Right ventricle myocardium inferior (tissue), 1 donor: ENCODE measurements at regions not wholly inside any gene's neighbourhood (a gene's known extent, or its start where the extent isn't known, plus 50 kb on each side); places are given as distances from the start of the nearest gene placed in this dataset.
"Not testable (repeated sequence)": the region's sequence is repeated elsewhere in the genome, so short reads cannot be mapped to it uniquely, and the experiment has no call there.

Source experiments
- ATAC-seq: fragments of 200-7000 bp; cut with Tn5 transposase; one replicate; pipeline ENCODE4 v1.9.1; 2020; ENCODE audit warnings: mild to moderate bottlenecking, moderate library complexity
- DNase-seq: peaks from one replicate; pipeline ENCODE4 v3.0.0; 2021; ENCODE audit errors: missing footprints
- intact Hi-C: fragments of 100-400 bp; cut with DNase I; formaldehyde crosslinking; loops from one replicate; pipeline ENCODE4 v1.11.0; 2022
- donor health status: DM: no; HTN: yes; CAD: no; lungs with severe emphysema.

- ATAC-seq (no peak), DNase-seq (no peak)
- intact Hi-C loops = no loop called here
Observed at GRCh38 chr16:7962091-7962879, 628.0 kb downstream of the TMEM114 start.

GRCh38 chr16:7957151-7957550, 624.5 kb downstream of the RBFOX1 start:
- DNase-seq (no peak), ATAC-seq (no peak)
- intact Hi-C loops = no loop called here

GRCh38 chr16:7953360-7953759, 620.7 kb downstream of the RBFOX1 start:
- ATAC-seq = no peak
- DNase-seq = no peak
- intact Hi-C loops = no loop called here

GRCh38 chr16:7946142-7946541, 613.5 kb downstream of the RBFOX1 start:
- intact Hi-C loops = no loop called here
- no peak for ATAC-seq
- DNase-seq = no peak

- intact Hi-C loops = no loop called here
Observed at GRCh38 chr16:7938175-7938574, 605.5 kb downstream of the RBFOX1 start.

GRCh38 chr16:7921345-7921744, 588.7 kb downstream of the RBFOX1 start:
- ATAC-seq = no peak
- intact Hi-C loops = loop anchor here (5.0 kb wide), 1 partner anchor 519 kb away; no protein-coding TSS in a partner anchor
- no peak for DNase-seq

More at GRCh38 chr16:7938175-7938574, 605.5 kb downstream of the RBFOX1 start:
- ATAC-seq (no peak), DNase-seq (no peak)

- intact Hi-C loops = loop anchor here (5.0 kb wide), 1 partner anchor 517 kb away; no protein-coding TSS in a partner anchor
- ATAC-seq = no peak
- DNase-seq = no peak
Observed at GRCh38 chr16:7919782-7920181, 587.1 kb downstream of the RBFOX1 start.

GRCh38 chr16:7914748-7915147, 582.1 kb downstream of the RBFOX1 start:
- ATAC-seq (no peak), DNase-seq (no peak)
- intact Hi-C loops = no loop called here

GRCh38 chr16:7912132-7912531, 579.5 kb downstream of the RBFOX1 start:
- no peak for DNase-seq
- intact Hi-C loops = no loop called here
- ATAC-seq = no peak

GRCh38 chr16:7910116-7910515, 577.5 kb downstream of the RBFOX1 start:
- ATAC-seq = no peak

GRCh38 chr16:7888411-7888810, 555.8 kb downstream of the RBFOX1 start:
- ATAC-seq = no peak
- DNase-seq = no peak
- intact Hi-C loops = no loop called here

More at GRCh38 chr16:7910116-7910515, 577.5 kb downstream of the RBFOX1 start:
- intact Hi-C loops = no loop called here
- no peak for DNase-seq

- intact Hi-C loops = no loop called here
- DNase-seq (no peak), ATAC-seq (no peak)
Observed at GRCh38 chr16:7887316-7887715, 554.7 kb downstream of the RBFOX1 start.

GRCh38 chr16:7871979-7872378, 539.3 kb downstream of the RBFOX1 start:
- intact Hi-C loops = no loop called here
- DNase-seq (no peak), ATAC-seq (no peak)

- no peak for ATAC-seq
- no peak for DNase-seq
- intact Hi-C loops = no loop called here
Observed at GRCh38 chr16:7871371-7871770, 538.7 kb downstream of the RBFOX1 start.

GRCh38 chr16:7867831-7868230, 535.2 kb downstream of the RBFOX1 start:
- DNase-seq (no peak), ATAC-seq (no peak)
- intact Hi-C loops = no loop called here

- no peak for DNase-seq
- intact Hi-C loops = no loop called here
- no peak for ATAC-seq
Observed at GRCh38 chr16:7866144-7866543, 533.5 kb downstream of the RBFOX1 start.

GRCh38 chr16:7865393-7865792, 532.7 kb downstream of the RBFOX1 start:
- ATAC-seq, DNase-seq, intact Hi-C loops: not testable (repeated sequence)

- ATAC-seq (no peak), DNase-seq (no peak)
- intact Hi-C loops = no loop called here
Observed at GRCh38 chr16:7861891-7862582, 529.4 kb downstream of the RBFOX1 start.

GRCh38 chr16:7853197-7853596, 520.6 kb downstream of the RBFOX1 start:
- DNase-seq (no peak), ATAC-seq (no peak)
- intact Hi-C loops = no loop called here

GRCh38 chr16:7849841-7850240, 517.2 kb downstream of the RBFOX1 start:
- intact Hi-C loops = no loop called here
- ATAC-seq (no peak), DNase-seq (no peak)
